NOMO-1 treated with dmso at 0.1 percent for 144 hours (cell line): ENCODE measurements at regions not wholly inside any gene's neighbourhood (a gene's known extent, or its start where the extent isn't known, plus 50 kb on each side); places are given as distances from the start of the nearest gene placed in this dataset.

Experiments
- DNase-seq: peaks from one replicate; lab custom pipeline; 2025; ENCODE audit not compliant: unreplicated experiment; lab: John Stamatoyannopoulos, UW

DNA sequence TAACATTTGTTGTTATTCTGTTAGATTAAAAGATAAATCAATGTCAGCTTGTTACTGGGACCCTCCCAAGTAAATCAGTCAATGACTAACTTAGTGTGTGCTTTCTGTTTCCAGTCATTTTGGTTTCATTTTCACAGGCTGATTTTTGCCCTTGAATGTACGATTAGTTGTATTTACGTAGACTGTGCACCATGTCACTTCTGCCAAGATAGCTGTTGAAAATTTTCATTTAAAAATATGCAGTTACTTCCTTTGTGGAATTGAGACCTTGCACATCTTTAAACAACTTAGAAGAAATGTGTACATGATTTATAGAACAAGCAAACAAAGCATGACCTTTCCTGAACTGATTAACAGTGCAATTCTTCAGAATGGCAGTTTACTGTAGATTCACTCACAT, 944.8 kb upstream of the CITED2 start:
- no peak for DNase-seq

DNA sequence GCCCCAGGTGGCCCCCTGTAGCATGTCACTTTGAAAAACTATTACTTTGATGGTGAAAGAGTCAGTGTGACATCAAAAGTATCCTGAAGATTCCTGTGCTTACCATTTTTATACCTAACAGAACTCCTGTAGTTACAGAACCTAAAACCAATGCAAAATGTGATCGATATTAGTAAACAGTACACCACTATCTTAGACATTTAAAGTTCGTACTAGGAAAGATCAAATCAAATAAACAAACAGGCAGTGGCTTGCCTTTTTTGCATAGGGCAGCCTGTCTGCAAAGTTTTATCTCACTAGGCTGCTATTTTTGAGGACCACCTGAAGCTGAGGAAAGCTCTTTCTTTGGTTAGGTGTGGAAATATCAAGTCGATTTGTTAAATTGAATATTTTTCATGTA, 944.0 kb upstream of the CITED2 start:
- DNase-seq = no peak

DNA sequence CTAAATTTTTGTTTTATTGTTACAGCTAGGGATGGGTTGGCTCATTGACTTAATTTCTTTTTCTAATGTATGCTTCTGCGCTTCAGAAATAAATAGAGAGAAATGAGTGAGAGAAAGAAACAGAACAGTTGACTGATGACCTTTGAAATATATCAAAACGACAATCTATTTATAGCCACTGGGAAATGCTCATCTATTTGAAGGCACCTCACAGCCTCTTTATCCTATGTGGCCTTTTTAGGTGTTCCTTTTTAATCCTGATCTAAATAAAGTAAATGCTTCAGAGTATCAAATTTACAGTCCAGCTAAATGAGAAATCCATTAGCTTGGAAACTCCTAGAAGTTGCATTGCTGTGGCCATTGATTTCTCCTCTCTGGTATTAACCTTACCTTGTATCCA, 943.5 kb upstream of the CITED2 start:
- no peak for DNase-seq

DNA sequence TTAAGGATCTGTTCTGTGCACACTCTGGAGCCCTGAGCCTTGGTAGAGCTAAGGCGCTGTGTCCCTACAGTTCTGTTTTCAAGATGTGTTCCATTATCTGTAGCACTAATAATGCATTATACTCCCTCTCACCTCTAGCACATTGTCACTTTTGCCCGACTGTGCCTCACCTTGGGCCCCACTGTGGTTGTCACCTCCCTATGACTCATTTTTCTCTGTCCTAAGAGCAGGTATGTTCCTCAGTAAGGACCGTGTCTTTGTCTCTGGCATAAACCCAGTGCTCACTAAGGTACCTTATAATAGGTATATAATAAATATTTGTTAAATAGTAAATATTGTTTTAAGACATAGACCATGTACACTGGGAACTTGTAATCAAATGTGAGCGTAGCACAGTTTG, 942.5 kb upstream of the CITED2 start:
- no peak for DNase-seq

DNA sequence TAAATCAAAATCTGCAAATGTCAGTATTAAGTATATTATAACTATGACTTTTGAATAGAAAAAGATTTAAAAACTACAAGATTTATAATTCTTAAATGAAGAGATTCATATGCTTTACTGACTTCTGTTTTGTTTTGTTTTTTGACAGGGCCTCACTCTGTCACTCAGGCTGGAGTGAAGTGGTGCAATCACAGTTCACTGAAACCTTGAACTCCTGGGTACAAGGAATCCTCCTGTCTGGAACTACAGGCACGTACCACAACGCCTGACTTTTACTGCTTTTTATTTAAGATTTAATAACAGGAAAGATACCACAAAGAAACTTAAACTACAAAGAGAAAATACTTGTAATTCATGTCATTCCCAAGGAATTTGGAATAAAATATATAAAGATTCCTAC, 940.2 kb upstream of the CITED2 start:
- DNase-seq = no peak

DNA sequence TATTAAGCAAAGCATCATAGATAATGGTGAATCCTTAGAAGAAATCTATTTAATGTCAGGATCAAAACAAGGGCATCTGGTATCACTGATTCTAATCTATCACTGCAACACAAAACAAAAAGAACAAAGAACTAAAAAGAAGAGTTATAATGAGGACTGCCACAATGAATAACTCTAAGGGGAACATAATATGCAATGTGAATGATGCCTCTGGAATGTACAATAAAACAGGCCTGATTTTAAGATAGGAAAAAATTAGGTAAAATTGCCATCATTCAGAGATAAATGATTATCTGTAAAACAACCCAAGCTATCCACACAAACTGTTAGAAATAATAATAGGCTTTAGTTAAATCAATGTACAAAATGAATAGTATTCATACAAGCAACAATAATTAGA, 936.7 kb upstream of the CITED2 start:
- no peak for DNase-seq

DNA sequence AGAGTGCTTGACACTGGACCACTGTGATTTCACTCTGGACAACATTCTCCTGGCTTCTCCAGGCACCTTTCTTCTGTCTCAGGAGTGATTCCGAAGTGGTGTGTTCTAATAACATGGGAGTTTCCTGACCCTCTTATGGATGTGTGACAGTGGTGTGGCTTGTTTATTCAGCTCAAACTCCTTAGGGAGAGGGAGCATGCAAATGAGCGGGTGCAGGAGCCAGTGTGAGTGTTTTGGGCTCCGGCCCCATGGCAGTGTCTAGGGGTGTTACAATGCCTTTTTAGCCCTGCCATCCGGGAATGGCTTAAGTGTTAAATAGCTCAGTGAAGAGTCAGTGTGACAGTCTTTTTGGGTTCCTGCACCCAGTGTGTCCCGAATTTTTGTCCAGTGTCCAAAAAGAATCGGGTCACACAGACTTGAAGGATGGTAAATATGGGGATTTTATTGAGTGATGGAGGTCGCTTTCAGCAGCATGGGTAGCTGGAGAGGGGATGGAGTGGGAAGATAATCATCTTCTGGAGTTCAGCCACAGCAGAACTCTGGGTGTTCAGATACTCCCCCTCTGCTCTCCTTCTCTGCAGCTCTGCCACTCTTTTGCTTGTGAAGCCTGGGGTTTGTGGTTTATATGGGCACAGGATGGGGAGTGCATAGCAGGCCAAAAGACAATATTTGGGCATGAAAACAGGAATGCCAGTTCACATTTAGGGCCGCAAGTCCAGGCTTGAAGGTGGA, 928.9 kb upstream of the CITED2 start:
- no peak for DNase-seq

DNA sequence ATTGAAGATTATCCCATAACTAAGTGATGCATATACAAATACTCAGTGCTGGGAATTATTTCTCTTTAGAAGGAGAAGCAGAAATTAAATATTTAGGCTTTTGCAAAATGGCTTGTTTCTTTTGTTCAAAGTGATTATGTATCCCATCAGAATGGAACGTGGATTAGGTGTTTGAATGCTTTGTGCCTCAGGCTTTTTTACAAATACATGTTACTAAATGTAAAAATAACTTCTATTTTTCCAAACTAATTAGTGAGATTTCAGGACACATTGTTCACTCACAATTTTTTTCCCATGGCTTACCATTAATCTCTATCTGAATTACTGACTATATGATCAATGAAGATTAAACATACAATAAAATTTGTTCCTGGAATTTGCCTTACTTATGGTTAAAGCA, 925.9 kb upstream of the CITED2 start:
- no peak for DNase-seq

DNA sequence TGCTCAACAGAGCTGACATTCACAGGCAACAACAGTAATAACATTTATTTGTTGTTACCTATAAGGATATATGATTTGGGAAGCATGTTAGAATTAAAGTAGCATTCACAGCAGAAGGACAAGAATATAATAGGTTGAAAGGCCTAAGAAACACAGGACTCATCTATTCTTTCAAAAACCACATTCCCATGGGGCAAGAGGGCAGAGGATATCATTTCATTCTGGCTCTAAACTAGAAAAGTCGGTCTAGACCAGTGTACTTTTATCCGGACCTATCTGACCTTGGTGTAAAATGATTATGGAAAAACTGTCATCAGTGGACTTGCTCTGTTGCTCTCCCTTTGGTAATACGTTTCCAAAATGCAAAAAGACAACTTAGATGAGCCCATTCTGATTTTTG, 914.7 kb upstream of the CITED2 start:
- DNase-seq = no peak

DNA sequence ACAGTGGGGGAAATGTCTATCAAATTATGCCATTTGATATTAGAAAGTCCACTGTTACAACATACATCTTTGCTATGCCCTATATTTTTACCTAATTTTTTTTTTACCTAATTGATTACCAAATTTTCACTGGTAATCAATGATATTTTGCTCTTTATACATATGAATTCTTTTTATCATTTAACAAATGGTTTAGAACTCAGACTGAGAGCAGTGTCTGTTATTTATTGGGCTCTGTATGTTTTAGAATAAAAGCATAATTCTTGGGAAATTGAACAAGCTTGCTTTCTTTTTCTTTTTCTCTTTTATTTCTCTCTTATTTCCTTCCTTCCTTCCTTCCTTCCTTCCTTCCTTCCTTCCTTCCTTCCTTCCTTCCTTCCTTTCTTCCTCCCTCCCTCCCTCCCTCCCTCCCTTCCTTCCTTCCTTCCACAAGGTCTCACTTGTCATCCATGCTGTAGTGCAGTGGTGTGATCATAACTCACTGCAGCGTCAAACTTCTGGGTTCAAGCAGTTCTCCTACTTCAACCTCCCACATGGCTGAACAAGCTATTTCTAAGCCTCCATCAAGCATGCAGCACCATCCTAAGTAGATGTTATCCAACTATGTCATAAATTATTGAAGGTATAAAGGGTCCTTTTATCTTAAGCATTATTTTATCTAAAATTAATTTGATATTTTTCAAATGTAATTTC, 911.7 kb upstream of the CITED2 start:
- DNase-seq = no peak

DNA sequence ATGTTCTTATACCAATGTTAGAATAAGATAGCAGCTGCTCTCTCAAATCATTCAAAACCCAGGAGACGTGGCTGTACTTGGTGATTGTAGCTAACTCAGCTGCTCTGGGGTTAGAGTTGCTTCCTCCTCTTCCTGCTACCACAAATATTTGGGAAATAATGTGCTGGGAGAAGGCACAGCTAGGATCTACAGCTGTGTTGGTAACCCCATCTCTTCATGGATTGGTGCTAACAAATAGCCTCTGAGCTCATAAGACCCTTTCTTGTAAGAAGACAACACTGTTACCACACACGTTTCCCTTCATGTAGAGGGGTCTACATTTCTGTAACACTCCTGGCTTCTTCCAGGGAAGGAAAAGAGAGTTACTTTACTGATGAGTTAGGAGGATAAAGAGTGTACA, 911.0 kb upstream of the CITED2 start:
- no peak for DNase-seq

DNA sequence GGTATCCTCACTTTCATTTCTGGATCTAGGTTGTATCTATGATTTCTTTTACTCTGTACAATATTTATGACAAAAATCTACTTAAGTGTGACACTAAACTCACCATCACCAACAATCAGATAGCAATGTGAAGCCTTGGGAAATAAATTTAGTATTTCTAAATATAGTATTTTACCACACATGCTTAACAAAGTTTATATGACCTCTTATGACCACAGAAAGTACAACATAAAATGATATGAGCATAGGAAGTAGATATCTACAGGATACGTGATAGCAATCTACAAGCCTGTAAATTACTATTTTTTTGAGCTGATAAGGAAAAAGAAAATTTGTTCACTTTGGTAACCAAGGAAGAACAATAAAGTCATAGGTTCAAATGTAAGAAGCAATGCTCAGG, 910.4 kb upstream of the CITED2 start:
- no peak for DNase-seq

DNA sequence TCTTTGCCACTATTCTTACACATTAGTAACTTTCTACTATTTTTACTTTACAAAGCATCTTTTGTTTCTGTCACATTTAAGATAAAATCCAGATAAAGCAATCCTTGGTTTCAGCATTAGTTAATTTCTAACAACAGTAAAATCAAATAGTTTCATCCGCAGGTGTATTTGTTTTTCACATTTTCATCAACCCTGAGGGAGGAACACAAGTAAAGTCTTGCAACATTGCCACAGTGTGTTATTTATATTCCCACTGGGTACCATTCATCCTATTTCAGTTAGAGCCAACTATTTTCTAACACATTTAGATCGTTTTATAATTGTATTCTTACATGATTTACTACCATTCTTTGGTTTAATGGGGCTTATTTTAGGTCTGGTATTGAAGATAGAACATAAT, 908.7 kb upstream of the CITED2 start:
- DNase-seq = no peak

DNA sequence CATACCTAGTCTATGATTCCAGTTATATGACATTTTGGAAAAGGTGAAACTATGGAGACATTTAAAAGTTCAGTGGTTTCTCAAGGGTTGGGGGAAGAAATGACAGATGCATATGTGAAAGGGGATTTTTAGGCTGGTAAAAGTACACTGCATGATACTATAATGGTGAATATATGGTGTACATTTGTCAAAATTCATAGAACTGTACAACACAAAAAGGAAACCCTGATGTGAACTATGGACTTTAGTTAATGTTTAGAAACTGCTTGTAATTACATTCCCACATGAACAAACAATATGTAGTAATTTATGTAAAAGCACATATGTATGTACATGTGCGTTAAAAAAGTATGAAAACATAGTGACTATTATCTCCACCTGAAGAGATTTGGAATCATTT, 907.3 kb upstream of the CITED2 start:
- no peak for DNase-seq

DNA sequence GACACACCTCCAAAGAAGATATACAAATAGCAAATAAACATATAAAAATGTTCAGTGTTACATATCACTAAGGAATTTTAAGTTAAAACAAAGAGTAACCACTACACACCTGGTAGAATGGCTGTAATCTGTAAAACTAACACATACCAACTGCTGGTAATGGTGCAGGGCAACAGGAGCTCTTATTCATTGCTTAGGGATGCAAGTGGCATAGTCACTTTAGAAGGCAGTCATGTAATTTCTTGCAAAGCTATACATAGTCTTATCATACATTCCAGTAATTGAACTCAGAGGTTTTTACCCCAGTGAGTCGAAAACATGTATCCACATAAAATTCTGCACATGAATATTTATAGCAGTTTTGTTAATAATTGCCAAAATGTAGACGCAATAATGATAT, 906.8 kb upstream of the CITED2 start:
- no peak for DNase-seq

DNA sequence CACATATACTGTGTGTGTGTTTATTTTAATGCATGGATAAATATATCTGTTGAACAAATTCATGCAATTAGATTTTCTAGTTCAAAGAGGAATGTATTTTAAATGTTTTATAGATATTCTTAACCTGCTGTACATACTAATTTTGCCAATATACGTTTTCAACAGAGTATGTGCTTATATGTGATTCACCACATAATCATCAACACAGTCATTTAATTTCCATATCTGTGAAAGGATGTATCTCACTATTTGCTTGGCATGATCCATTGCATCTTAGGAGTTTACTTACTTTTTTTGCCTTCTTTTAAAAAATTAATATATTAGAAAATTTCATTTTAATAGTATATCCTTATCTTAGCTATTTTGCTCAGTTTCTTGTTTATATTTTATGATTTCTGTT, 902.3 kb upstream of the CITED2 start:
- no peak for DNase-seq

DNA sequence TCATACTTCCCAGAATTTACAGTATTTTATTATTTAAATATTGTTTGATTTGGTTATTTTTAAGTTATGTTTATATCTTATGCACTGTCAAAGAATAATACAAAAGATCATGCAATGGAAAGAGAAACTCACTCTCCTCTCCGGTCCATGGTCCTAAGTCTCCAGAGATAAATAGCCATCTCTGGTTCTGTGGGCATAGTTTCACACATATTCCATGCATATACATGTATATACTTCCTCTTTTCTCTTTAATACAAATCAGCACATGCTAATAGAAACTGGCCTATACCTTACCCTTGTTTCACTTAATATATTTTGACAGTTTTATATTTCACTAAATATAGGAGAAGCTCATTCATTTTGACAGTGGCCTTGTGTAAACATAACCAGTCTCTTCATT, 901.7 kb upstream of the CITED2 start:
- DNase-seq = no peak

DNA sequence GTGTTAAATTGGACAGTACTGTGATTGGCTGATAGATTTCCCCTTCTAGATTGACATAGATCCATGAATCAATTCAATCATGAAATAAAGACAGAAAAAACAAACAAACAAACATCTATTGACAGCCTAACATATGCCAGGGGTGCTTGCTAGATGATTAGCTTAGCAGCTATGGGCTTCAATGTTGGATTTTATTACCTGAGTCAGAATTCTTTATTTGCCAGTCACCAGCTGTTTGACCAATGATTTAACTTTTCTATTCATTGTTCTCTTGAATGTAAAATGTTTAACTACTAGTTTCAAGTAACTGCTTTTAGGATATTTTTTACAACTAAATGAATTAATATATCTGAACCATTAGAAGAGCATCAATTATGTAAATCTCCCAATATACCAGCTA, 901.3 kb upstream of the CITED2 start:
- no peak for DNase-seq

DNA sequence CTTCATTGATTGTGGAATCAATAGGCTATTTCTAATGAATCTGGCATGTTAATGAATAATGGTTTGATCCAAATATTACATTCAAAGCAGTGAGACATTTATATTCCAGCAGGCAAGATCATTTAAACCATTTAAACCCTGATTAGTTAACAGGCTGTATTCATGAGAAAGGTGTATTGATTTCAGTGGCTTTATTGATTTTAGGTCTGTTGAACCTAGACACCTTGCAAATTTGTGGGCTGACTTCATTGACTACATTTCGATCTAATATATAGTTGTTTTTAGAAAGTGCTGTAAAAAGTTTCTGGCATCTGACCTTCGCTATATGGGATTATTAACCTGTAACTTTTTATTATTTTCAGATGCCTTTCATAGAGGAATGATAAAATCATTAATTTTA, 900.1 kb upstream of the CITED2 start:
- DNase-seq = no peak

DNA sequence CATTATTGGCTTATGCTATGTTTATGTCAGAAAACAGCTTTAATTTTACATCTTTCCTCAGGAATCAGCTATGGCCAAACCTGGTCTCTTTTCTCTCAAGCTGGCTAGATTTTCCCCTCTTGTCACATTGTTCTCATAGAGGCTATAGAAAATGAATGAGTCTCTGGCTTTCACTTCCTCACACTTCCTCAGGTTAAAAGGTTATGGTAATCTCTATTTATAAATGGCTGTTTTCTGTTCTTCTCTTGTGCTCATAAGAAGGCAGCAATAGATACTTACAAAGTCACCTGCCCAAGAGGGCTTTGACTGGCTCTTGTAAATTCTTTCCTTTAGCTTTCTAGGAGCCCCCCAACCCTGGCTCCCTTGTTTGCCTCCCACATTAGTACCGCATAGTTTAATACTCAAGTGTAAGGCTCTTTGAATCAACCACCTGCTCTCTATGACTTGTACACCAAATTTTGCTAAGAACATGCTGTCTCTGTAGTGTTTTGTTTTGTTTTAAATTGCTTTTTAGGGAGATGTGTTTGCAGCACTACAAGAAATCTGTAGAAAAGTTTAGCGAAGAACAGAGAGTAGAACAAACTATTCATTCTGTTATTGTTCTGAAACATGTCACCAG, 897.4 kb upstream of the CITED2 start:
- DNase-seq = peak; percentile 23

DNA sequence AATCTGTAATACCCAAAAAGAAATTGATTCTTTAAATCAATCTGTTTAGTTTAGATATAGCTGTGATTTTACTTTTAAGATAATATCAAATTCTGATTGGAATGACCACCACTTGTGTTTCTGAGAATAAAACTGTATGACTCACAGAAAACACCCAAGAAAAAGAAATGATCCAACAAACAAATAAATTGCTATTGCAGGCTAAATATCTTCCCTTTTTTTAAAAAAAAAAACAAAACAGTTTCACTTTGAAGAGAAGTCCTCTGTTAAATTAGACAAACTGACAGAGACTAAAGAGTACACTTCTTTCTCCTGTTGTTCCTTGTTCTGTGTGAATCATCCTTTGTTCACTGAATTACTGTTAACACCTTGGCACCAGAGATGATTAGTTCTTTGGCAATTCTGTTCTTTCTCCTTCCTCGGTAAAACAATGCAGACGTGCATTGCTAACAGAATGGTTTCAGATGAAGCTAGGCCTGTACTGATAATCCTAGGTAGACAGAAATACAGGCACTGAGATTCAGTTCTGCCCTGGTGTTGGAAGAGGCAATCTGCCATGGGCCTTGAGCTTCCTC, 895.2 kb upstream of the CITED2 start:
- DNase-seq = no peak

DNA sequence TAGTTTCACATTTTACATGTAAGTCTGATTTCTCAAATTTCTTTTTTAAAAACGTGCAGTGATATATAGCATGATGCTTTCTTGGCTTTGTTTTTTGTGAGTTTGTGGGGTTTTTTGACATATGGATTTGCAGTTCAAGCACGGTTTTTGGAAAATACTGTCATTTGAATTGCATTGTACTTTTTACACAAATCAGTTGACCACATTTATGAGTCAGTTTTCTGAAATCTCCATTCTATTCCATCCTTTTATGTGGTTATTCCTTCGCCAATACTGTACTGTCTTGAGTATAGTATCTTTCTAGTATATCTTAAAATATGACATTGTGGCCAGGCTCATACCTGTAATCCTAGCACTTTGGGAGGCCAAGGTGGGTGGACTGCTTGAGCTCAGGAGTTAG, 890.0 kb upstream of the CITED2 start:
- no peak for DNase-seq
